GM19468 (cell line): ENCODE measurements at regions not wholly inside any gene's neighbourhood (a gene's known extent, or its start where the extent isn't known, plus 50 kb on each side); places are given as distances from the start of the nearest gene placed in this dataset.
"Not testable (repeated sequence)": the region's sequence is repeated elsewhere in the genome, so short reads cannot be mapped to it uniquely, and the experiment has no call there.

Experiments
- ATAC-seq: cut with Tn5 transposase; IDR thresholded peaks from one replicate; pipeline ENCODE4 v1.9.1; 2021; ENCODE audit warnings: mild to moderate bottlenecking, moderate library complexity, moderate number of reproducible peaks; ENCODE audit not compliant: unreplicated experiment; ENCODE audit errors: extremely low read depth

- not testable (repeated sequence) for ATAC-seq
These were observed 125.3 kb downstream of the GOLGA6L4 start for GRCh38 chr15:84360902-84361301.

DNA sequence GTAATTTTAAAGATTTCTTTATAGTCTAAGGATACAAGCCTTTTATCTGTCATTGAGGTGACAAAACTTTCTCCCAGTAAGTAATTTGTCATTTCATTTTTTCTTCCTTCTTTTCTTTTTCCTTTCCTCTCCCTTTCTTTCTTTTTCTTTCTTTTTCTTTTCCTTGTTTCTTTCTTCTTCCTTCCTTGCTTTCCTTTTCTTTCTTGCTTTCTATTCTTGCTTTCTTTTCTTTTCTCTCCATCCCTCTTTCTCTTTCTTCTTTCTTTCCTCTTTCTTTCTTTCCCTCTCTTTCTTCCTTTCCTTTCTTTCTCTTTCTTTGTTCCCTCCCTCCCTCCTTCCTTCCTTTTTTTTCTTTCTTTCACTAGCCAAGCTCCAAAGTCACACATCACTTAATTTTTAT, 148.8 kb downstream of the GOLGA6L4 start:
- ATAC-seq: not testable (repeated sequence)

DNA sequence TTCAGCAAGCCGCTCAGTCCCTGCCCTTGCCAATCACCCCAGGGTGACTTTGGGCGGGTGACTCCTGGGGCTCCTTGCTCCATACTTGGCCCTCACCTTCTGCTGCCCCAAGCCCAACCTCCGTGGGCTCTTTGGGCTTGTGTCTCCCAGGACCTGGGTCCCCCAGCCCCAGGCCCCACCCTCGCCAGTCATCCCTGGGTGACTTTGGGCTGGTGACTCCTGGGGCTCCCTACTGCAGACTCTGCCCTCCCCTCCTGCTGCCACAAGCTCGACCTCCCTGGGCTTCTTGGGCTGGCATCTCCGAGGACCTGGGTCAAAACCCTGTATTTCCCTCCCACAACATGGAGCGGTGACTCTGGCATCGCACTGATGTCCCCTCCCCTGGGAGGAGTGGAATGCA, 151.5 kb downstream of the GOLGA6L4 start:
- no peak for ATAC-seq

GRCh38 chr15:84388201-84388600, 152.6 kb downstream of the GOLGA6L4 start:
- not testable (repeated sequence) for ATAC-seq

- ATAC-seq: not testable (repeated sequence)
These were observed 153.1 kb downstream of the GOLGA6L4 start for GRCh38 chr15:84388638-84389037.

GRCh38 chr15:84390324-84390723, 154.8 kb downstream of the GOLGA6L4 start:
- not testable (repeated sequence) for ATAC-seq

DNA sequence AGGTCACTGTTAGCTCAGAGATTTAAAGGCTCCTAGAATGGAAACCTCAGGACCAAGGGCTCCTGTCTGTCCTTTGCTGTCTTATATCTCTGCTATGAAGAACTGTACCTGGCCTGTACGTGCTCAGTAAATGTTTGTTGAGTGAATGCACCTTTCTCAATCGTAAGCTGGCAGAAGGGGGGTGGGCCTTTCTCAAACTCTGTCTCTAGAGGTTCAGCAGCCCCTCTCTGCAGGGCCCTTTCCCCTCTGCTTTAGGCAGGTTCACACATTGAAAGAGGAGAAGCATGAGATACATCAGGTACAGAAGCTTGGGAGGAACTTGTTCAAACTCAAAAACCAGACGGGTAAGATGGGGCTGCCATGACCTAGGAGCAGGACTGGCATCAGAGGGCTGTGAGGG, 155.6 kb downstream of the GOLGA6L4 start:
- ATAC-seq: no peak

- not testable (repeated sequence) for ATAC-seq
These were observed 156.4 kb downstream of the GOLGA6L4 start for GRCh38 chr15:84392020-84392419.

- ATAC-seq: not testable (repeated sequence)
These were observed 157.9 kb downstream of the GOLGA6L4 start for GRCh38 chr15:84393386-84393936.

GRCh38 chr15:84393966-84394365, 158.4 kb downstream of the GOLGA6L4 start:
- ATAC-seq: not testable (repeated sequence)

- ATAC-seq: not testable (repeated sequence)
These were observed 159.8 kb downstream of the GOLGA6L4 start for GRCh38 chr15:84395384-84395783.

DNA sequence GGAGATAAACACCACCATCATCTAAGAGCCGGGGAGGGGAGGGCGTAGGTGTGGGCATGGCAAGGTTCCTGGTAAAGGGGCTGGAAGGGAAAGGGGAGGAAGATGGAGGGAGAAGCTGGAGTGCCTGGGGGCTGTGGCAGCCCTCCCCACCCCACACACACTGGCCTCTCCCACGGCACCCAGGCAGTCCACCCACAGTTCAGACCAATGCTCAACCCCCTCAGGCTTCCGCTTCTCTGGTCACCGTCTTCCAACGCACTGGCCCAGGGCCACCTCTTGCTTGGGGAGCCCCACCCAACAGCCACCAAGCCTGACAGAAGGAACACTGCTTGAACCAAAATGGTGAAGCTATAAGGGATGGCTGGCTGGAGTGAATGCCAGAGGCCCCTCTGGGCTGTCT, 160.3 kb downstream of the GOLGA6L4 start:
- ATAC-seq: not testable (repeated sequence)

- not testable (repeated sequence) for ATAC-seq
These were observed 161.5 kb downstream of the GOLGA6L4 start for GRCh38 chr15:84397066-84397465.

- ATAC-seq: not testable (repeated sequence)
These were observed 162.5 kb downstream of the GOLGA6L4 start for GRCh38 chr15:84398087-84398486.

GRCh38 chr15:84398763-84399701, 163.5 kb downstream of the GOLGA6L4 start:
- no peak for ATAC-seq

DNA sequence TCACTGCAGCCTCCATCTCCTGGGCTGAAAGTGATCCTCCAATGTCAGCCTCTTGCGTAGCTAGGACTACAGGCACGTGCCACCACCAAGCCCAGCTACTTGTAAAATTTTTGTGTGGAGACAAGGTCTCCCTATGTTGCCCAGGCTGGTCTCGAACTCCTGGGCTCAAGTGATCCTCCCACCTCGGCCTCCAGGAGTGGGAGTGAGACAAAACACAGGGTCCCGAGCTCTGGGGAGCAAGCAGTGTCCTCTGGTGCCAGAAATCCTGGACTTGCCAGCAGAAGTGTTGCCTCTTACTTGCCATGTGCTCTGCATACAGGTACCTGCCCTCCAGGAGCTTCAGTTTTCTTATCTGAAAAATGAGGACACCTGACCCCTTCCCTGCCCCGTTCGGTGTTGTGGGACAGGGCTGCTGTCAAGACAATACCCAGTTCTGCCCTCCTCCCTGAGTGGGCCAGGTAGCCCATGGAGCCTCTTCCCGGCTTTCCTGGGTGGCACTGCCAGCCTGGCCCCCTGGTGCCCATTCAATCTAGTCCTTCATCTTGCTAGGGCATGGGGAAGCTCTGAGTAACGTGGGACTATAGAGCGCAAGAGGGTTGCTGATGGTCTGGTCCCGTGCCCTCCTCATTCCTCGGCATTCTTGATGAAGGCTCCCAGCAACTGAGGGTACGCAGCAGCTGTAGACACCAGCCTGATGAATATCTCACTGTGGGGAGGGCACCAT, 164.6 kb downstream of the GOLGA6L4 start:
- ATAC-seq: no peak

- no peak for ATAC-seq
These were observed 165.2 kb downstream of the GOLGA6L4 start for GRCh38 chr15:84400820-84401219.

DNA sequence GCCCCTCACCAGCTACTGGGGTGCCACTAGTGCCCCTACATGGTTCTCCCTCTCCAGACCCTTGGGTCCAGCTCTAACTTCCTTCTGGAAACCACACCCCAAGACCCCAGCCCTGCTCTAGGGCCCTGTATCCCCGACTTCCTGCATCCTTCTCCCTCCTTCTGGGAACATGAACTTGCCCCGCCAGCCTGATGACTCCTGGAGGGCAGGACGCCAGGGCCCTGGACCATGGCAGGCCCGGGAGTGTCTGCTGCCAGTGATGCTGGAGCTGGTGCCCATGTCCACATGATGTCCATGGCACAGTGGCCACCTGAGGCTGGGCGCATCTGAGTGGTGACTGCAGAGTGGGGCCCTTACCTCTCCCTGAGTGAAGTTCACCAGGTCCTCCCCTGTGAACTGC, 165.9 kb downstream of the GOLGA6L4 start:
- ATAC-seq: not testable (repeated sequence)

GRCh38 chr15:84401891-84402840, 166.6 kb downstream of the GOLGA6L4 start:
- ATAC-seq: not testable (repeated sequence)
